ENCODE measurements at regions not wholly inside any gene's neighbourhood (a gene's known extent, or its start where the extent isn't known, plus 50 kb on each side); places are given as distances from the start of the nearest gene placed in this dataset.

GRCh38 chr5:35476797-35477196 lies 140.9 kb upstream of the SPEF2 start:
- Histone ChIP-seq H3K27me3 (replicated peaks in 1 of 4; ENCODE audit: control insufficient read depth in 3 of 4, extremely low read depth in 1 of 4, insufficient read depth in 3 of 4, low read length in 3 of 4) (no peaks in the 10 kb centered on the region), H4K5ac (ENCODE audit: insufficient read length, low read depth, low read length) (no peak overlapping the region), H3K9ac (replicated peaks in 1 of 4; ENCODE audit: extremely low read depth in 1 of 4, low read depth in 3 of 4, low read length in 3 of 4) (no peak overlapping the region), H2BK5ac (ENCODE audit: low read depth, low read length) (no peak overlapping the region), H4K8ac (ENCODE audit: extremely low read depth, insufficient read depth, low read length) (no peak overlapping the region), H3K23ac (ENCODE audit: insufficient read length) (no peak overlapping the region), H2AK5ac (ENCODE audit: low read depth, low read length) (no peak overlapping the region), H4K91ac (replicated peaks; ENCODE audit: insufficient read length, low read length) (no peak overlapping the region), H3K4me3 (ENCODE audit: extremely low read depth in 1 of 4, insufficient read depth in 2 of 4, low read depth in 3 of 4, low read length in 4 of 4) (no peak overlapping the region), H3K4me2 (ENCODE audit: insufficient read depth in 1 of 2, low read depth in 2 of 2, low read length in 2 of 2) (no peak overlapping the region), H2BK12ac (ENCODE audit: low read depth, low read length) (no peak overlapping the region), H2BK120ac (replicated peaks; ENCODE audit: low read depth, low read length) (no peak overlapping the region), H3K79me1 (ENCODE audit: low read depth, low read length) (no peaks in the 10 kb centered on the region), H3K14ac (ENCODE audit: insufficient read length) (no peak overlapping the region), H3K27ac (ENCODE audit: low read depth, low read length) (no peak overlapping the region), H3K23me2 (ENCODE audit: low read depth, low read length) (no peaks in the 10 kb centered on the region), H2BK15ac (ENCODE audit: low read length) (no peak overlapping the region), H3K18ac (ENCODE audit: extremely low read depth, low read length) (no peak overlapping the region), H3K4me1 (replicated peaks in 1 of 4; ENCODE audit: control insufficient read depth in 3 of 4, insufficient read depth in 4 of 4, low read length in 3 of 4) (no peaks in the 10 kb centered on the region), H3K9me3 (ENCODE audit: insufficient read depth in 2 of 2, low read depth in 1 of 2, low read length in 1 of 2) (no peaks in the 10 kb centered on the region), H3K4ac (replicated peaks; ENCODE audit: insufficient read length, low read depth, low read length) (no peak overlapping the region), H3K56ac (replicated peaks; ENCODE audit: insufficient read length, low read depth, low read length) (no peak overlapping the region), H3K36me3 (ENCODE audit: control insufficient read depth in 2 of 4, insufficient read depth in 4 of 4, low read length in 3 of 4) (no peaks in the 10 kb centered on the region), H2BK20ac (ENCODE audit: low read length) (no peak overlapping the region), H4K20me1 (replicated peaks in 1 of 2; ENCODE audit: control insufficient read depth in 1 of 2, insufficient read depth in 2 of 2, low read length in 2 of 2) (no peaks in the 10 kb centered on the region), H2AFZ (ENCODE audit: low read length) (no peak overlapping the region), H3K79me2 (ENCODE audit: control insufficient read depth in 1 of 2, insufficient read depth in 2 of 2, low read length in 2 of 2) (no peaks in the 10 kb centered on the region)
- ChIA-PET CTCF (ENCODE audit: partially characterized antibody) (interaction anchor here (0.6 to 1.0 kb wide), 2 partner anchors 9 to 40 kb away, joined by 3 read pairs; no protein-coding TSS in a partner anchor), POLR2A (ENCODE audit: partially characterized antibody) (no interaction called here)
- 93% methylated on average over 1 of the region's 1 CpG; no CpG with 5 or more reads in 1 of the 2 experiments for WGBS, 2 experiments (ENCODE audit: extremely low coverage in 1 of 2, insufficient coverage in 1 of 2, insufficient read length in 1 of 2, insufficient replicate concordance in 2 of 2, low coverage in 1 of 2, low lambda C conversion rate in 2 of 2, missing lambda C conversion rate in 1 of 2)
- FAIRE-seq (no peak), DNase-seq (ENCODE audit: low read depth in 1 of 2, low spot score in 2 of 2) (no peak)
- TF ChIP-seq, protein P1, sequence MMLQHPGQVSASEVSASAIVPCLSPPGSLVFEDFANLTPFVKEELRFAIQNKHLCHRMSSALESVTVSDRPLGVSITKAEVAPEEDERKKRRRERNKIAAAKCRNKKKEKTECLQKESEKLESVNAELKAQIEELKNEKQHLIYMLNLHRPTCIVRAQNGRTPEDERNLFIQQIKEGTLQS (IDR thresholded peaks at IDR 0.05; ENCODE audit: insufficient read depth, low read depth, low read length), result no peak
- TF ChIP-seq, protein P2, sequence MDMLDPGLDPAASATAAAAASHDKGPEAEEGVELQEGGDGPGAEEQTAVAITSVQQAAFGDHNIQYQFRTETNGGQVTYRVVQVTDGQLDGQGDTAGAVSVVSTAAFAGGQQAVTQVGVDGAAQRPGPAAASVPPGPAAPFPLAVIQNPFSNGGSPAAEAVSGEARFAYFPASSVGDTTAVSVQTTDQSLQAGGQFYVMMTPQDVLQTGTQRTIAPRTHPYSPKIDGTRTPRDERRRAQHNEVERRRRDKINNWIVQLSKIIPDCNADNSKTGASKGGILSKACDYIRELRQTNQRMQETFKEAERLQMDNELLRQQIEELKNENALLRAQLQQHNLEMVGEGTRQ (IDR thresholded peaks at IDR 0.05; ENCODE audit: low read length), result no peak
- TF ChIP-seq SP2 (IDR thresholded peaks at IDR 0.05; ENCODE audit: low read length) (no peak), EZH2 (IDR thresholded peaks at IDR 0.05; ENCODE audit: low read depth, low read length, severe bottlenecking) (no peak), SAP30 (IDR thresholded peaks at IDR 0.05; ENCODE audit: insufficient read depth, insufficient replicate concordance, low read length) (no peak), RBBP5 (IDR thresholded peaks at IDR 0.05; ENCODE audit: borderline replicate concordance, low read depth, low read length) (no peak)

Measured in H1 (cell line).